Upper lobe of right lung (tissue), 1 donor: ENCODE measurements at regions not wholly inside any gene's neighbourhood (a gene's known extent, or its start where the extent isn't known, plus 50 kb on each side); places are given as distances from the start of the nearest gene placed in this dataset.

Experiments used
- ATAC-seq: fragments of 200-7000 bp; cut with Tn5 transposase; one replicate; pipeline ENCODE4 v1.9.1; 2020; ENCODE audit warnings: mild to moderate bottlenecking, moderate library complexity
- DNase-seq: peaks from one replicate; pipeline ENCODE4 v3.0.0-alpha.2; 2020
- H3K27ac ChIP-seq: fragments of 200-600 bp; one replicate; pipeline ENCODE4 v1.8.0; 2022
- H3K27me3 ChIP-seq: fragments of 200-600 bp; one replicate; pipeline ENCODE4 v1.8.0; 2022; ENCODE audit warnings: mild to moderate bottlenecking
- H3K36me3 ChIP-seq: fragments of 200-600 bp; one replicate; pipeline ENCODE4 v1.8.0; 2022
- H3K4me1 ChIP-seq: fragments of 200-600 bp; one replicate; pipeline ENCODE4 v1.8.0; 2022
- H3K4me3 ChIP-seq: fragments of 200-600 bp; one replicate; pipeline ENCODE4 v1.8.0; 2022; ENCODE audit warnings: mild to moderate bottlenecking
- H3K9me3 ChIP-seq: fragments of 200-600 bp; one replicate; pipeline ENCODE4 v1.8.0; 2022
- CTCF ChIP-seq: fragments of 200-600 bp; IDR thresholded peaks from one replicate; pipeline ENCODE4 v1.8.0; 2022; ENCODE audit warnings: antibody characterized with exemption
- intact Hi-C: fragments of 100-400 bp; cut with DNase I; formaldehyde crosslinking; loops from one replicate; pipeline ENCODE4 v1.11.0; 2022
- donor health status: DM: no; HTN: yes; CAD: no; lungs with severe emphysema.

GRCh38 chr11:103587901-103588788 is 448.3 kb upstream of the DDI1 start:
- no peak for DNase-seq
- intact Hi-C loops: no loop called here

GRCh38 chr11:103591554-103591953 is 444.9 kb upstream of the DDI1 start:
- no peaks in the 10 kb centered on the region for H3K4me1 ChIP-seq
- intact Hi-C loops: no loop called here
- no peaks in the 10 kb centered on the region for H3K9me3 ChIP-seq
- TF ChIP-seq CTCF: no peak
- ATAC-seq (no peak), DNase-seq (no peak)
- no peaks in the 10 kb centered on the region for H3K36me3 ChIP-seq
- H3K4me3 ChIP-seq: no peak overlapping the region
- H3K27me3 ChIP-seq: no peaks in the 10 kb centered on the region
- no peak overlapping the region for H3K27ac ChIP-seq

More at GRCh38 chr11:103587901-103588788, 448.3 kb upstream of the DDI1 start:
- no peak overlapping the region for H3K4me3 ChIP-seq
- H3K27ac ChIP-seq: no peak overlapping the region
- H3K36me3 ChIP-seq: no peaks in the 10 kb centered on the region
- H3K4me1 ChIP-seq: no peaks in the 10 kb centered on the region
- TF ChIP-seq CTCF: no peak
- no peak for ATAC-seq
- H3K27me3 ChIP-seq: no peaks in the 10 kb centered on the region
- no peaks in the 10 kb centered on the region for H3K9me3 ChIP-seq

GRCh38 chr11:103594283-103594682 is 442.2 kb upstream of the DDI1 start:
- H3K27me3 ChIP-seq: no peaks in the 10 kb centered on the region
- DNase-seq: no peak
- H3K4me3 ChIP-seq: no peak overlapping the region
- H3K27ac ChIP-seq: no peak overlapping the region
- no peaks in the 10 kb centered on the region for H3K36me3 ChIP-seq
- intact Hi-C loops: no loop called here
- no peak for TF ChIP-seq CTCF
- no peak for ATAC-seq
- H3K4me1 ChIP-seq: no peaks in the 10 kb centered on the region
- H3K9me3 ChIP-seq: no peaks in the 10 kb centered on the region

- TF ChIP-seq CTCF: no peak
Measured at GRCh38 chr11:103596315-103596714, 440.1 kb upstream of the DDI1 start.

GRCh38 chr11:103601225-103601846 is 435.1 kb upstream of the DDI1 start:
- intact Hi-C loops: no loop called here
- Histone ChIP-seq H3K27me3 (no peaks in the 10 kb centered on the region), H3K27ac (no peak overlapping the region), H3K4me3 (no peak overlapping the region), H3K36me3 (no peaks in the 10 kb centered on the region), H3K9me3 (no peaks in the 10 kb centered on the region), H3K4me1 (no peaks in the 10 kb centered on the region)
- ATAC-seq: peak; percentile 92
- DNase-seq: no peak
- TF ChIP-seq CTCF: peak; percentile 82

More at GRCh38 chr11:103596315-103596714, 440.1 kb upstream of the DDI1 start:
- ATAC-seq (no peak), DNase-seq (no peak)
- Histone ChIP-seq H3K27me3 (no peaks in the 10 kb centered on the region), H3K36me3 (no peaks in the 10 kb centered on the region), H3K4me3 (no peak overlapping the region), H3K9me3 (no peaks in the 10 kb centered on the region), H3K27ac (no peak overlapping the region), H3K4me1 (no peaks in the 10 kb centered on the region)
- intact Hi-C loops: no loop called here
